Erythroblast (primary cell): ENCODE measurements at regions not wholly inside any gene's neighbourhood (a gene's known extent, or its start where the extent isn't known, plus 50 kb on each side); places are given as distances from the start of the nearest gene placed in this dataset.

Experiments used
- GATA1 ChIP-seq: IDR thresholded peaks from 2 replicates; pipeline ENCODE4 v1.6.1; 2011; ENCODE audit warnings: low read depth, mild to moderate bottlenecking, control low read depth, low read length, moderate library complexity
- POLR2A ChIP-seq: IDR thresholded peaks from 2 replicates; pipeline ENCODE4 v1.6.1; 2011; ENCODE audit warnings: mild to moderate bottlenecking, low read length

- TF ChIP-seq POLR2A (no peak), GATA1 (no peak)
Observed at GRCh38 chr18:24629921-24630320, 169.5 kb downstream of the HRH4 start.
